Sigmoid colon (tissue), 3 donors: ENCODE measurements at regions not wholly inside any gene's neighbourhood (a gene's known extent, or its start where the extent isn't known, plus 50 kb on each side); places are given as distances from the start of the nearest gene placed in this dataset.

Experiments
- CTCF ChIP-seq, 4 experiments: fragments of 450-650 bp in 3 of 4; fragments of 200-600 bp in 1 of 4; IDR thresholded peaks; one replicate each; pipeline ENCODE4 v1.5.1; 2016 to 2019; ENCODE audit warnings: antibody characterized with exemption in 4 of 4, mild to moderate bottlenecking in 3 of 4, moderate library complexity in 2 of 4
- POLR2A ChIP-seq, 2 donors: fragments of 450-650 bp; IDR thresholded peaks; one replicate each; pipeline ENCODE4 v1.6.1; 2016; ENCODE audit warnings: antibody characterized with exemption in 2 of 2, mild to moderate bottlenecking in 2 of 2, moderate library complexity in 2 of 2

- TF ChIP-seq CTCF (IDR thresholded peaks at IDR 0.05) (no peak), POLR2A (IDR thresholded peaks at IDR 0.05) (no peak)
Observed at GRCh38 chr3:72427624-72428023, 420.6 kb downstream of the SHQ1 start.
